ENCODE measurements at regions not wholly inside any gene's neighbourhood (a gene's known extent, or its start where the extent isn't known, plus 50 kb on each side); places are given as distances from the start of the nearest gene placed in this dataset.

GRCh38 chr3:64878362-64878761 is 190.6 kb upstream of the ADAMTS9 start:
- Mint-ChIP-seq H3K9me3 (ENCODE audit: unreplicated experiment) (no peaks in the 10 kb centered on the region), H3K4me3 (ENCODE audit: unreplicated experiment) (no peak overlapping the region), H3K36me3 (ENCODE audit: low read depth, unreplicated experiment) (peaks cover 5% of the 10 kb centered on the region), H3K27me3 (ENCODE audit: unreplicated experiment) (peaks cover 1% of the 10 kb centered on the region), H3K4me1 (ENCODE audit: unreplicated experiment) (peaks cover 4% of the 10 kb centered on the region), H3K27ac (ENCODE audit: unreplicated experiment) (no peak overlapping the region)
- TF ChIP-seq, protein P1, sequence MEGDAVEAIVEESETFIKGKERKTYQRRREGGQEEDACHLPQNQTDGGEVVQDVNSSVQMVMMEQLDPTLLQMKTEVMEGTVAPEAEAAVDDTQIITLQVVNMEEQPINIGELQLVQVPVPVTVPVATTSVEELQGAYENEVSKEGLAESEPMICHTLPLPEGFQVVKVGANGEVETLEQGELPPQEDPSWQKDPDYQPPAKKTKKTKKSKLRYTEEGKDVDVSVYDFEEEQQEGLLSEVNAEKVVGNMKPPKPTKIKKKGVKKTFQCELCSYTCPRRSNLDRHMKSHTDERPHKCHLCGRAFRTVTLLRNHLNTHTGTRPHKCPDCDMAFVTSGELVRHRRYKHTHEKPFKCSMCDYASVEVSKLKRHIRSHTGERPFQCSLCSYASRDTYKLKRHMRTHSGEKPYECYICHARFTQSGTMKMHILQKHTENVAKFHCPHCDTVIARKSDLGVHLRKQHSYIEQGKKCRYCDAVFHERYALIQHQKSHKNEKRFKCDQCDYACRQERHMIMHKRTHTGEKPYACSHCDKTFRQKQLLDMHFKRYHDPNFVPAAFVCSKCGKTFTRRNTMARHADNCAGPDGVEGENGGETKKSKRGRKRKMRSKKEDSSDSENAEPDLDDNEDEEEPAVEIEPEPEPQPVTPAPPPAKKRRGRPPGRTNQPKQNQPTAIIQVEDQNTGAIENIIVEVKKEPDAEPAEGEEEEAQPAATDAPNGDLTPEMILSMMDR (IDR thresholded peaks at IDR 0.05; ENCODE audit: unreplicated experiment): no peak
- no peak for DNase-seq (ENCODE audit: low spot score)

GRCh38 chr3:64873400-64873799 is 185.6 kb upstream of the ADAMTS9 start:
- Mint-ChIP-seq H3K27ac (ENCODE audit: unreplicated experiment) (no peak overlapping the region), H3K27me3 (ENCODE audit: unreplicated experiment) (no peaks in the 10 kb centered on the region), H3K4me1 (ENCODE audit: unreplicated experiment) (peaks cover 5% of the 10 kb centered on the region), H3K4me3 (ENCODE audit: unreplicated experiment) (no peak overlapping the region), H3K9me3 (ENCODE audit: unreplicated experiment) (no peaks in the 10 kb centered on the region), H3K36me3 (ENCODE audit: low read depth, unreplicated experiment) (peaks cover 4% of the 10 kb centered on the region)
- DNase-seq (ENCODE audit: low spot score): no peak
- TF ChIP-seq, protein P1 (IDR thresholded peaks at IDR 0.05; ENCODE audit: unreplicated experiment): no peak

- Mint-ChIP-seq H3K27ac (ENCODE audit: unreplicated experiment) (no peak overlapping the region), H3K27me3 (ENCODE audit: unreplicated experiment) (no peaks in the 10 kb centered on the region), H3K4me3 (ENCODE audit: unreplicated experiment) (no peak overlapping the region), H3K36me3 (ENCODE audit: low read depth, unreplicated experiment) (peaks cover 4% of the 10 kb centered on the region), H3K4me1 (ENCODE audit: unreplicated experiment) (peaks cover 10% of the 10 kb centered on the region), H3K9me3 (ENCODE audit: unreplicated experiment) (no peaks in the 10 kb centered on the region)
- TF ChIP-seq, protein P1 (IDR thresholded peaks at IDR 0.05; ENCODE audit: unreplicated experiment): no peak
- no peak for DNase-seq (ENCODE audit: low spot score)
Observed at GRCh38 chr3:64872345-64872744, 184.5 kb upstream of the ADAMTS9 start.

DNA sequence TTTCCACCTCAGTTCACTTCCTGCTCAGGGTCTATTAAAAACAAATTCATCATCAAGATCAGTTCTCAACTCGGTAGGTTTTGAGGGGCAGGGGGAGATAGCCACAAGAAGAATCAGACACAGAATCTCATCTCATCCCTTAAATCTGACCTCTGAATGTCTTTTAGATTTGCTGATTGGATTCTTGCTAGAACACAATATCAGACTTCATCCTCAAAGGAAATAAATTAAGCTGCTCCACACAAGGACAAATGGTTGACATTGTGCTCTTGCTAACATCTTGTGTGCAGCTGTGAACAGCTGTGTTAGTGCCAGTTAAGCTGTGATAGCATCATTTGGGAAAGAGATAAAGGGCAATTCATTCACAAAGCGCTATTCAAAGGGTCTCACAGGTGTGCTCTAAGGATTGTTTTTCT is 184.0 kb upstream of the ADAMTS9 start:
- Mint-ChIP-seq H3K36me3 (ENCODE audit: low read depth, unreplicated experiment) (peaks cover 4% of the 10 kb centered on the region), H3K9me3 (ENCODE audit: unreplicated experiment) (no peaks in the 10 kb centered on the region), H3K27me3 (ENCODE audit: unreplicated experiment) (no peaks in the 10 kb centered on the region), H3K4me3 (ENCODE audit: unreplicated experiment) (no peak overlapping the region), H3K4me1 (ENCODE audit: unreplicated experiment) (peaks cover 10% of the 10 kb centered on the region), H3K27ac (ENCODE audit: unreplicated experiment) (no peak overlapping the region)
- TF ChIP-seq, protein P1 (IDR thresholded peaks at IDR 0.05; ENCODE audit: unreplicated experiment): no peak
- no peak for DNase-seq (ENCODE audit: low spot score)

DNA sequence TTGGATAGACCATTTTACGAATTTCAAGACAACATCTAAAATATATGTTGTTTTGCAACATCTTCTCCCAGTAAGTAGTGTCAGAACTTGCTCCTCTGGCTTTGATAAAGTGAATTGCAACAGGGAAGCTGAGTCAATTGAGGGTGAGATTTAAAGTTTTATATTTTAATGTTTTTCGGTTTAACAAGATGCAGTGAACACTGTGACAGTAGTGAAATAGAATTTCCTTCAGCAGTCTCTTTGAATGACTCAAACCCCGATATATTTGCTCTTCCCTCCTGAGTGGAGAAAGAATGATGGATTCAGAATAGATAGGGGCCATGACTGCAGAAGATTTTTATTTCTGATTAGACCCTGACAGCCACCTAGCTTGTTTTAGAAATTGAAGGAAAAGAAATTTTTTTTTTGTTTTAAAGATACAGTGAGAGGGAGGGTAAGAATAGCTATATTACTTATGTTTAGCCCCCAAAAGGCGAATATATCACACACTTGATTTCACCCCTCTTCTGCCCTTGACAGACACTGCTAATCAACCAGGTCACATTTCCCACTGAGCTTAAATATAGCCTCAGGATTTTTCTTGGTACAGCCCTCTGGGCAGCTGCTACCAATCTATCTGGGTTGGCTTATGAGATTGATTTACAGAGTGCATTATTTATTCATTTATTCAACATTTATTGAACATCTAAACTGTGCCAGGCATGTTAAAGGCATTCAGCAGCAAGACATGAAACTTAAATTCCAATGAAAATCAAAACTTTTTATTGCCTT is 183.3 kb upstream of the ADAMTS9 start:
- DNase-seq (ENCODE audit: low spot score): no peak
- TF ChIP-seq, protein P1 (IDR thresholded peaks at IDR 0.05; ENCODE audit: unreplicated experiment): no peak
- Mint-ChIP-seq H3K4me3 (ENCODE audit: unreplicated experiment) (no peak overlapping the region), H3K36me3 (ENCODE audit: low read depth, unreplicated experiment) (peaks cover 4% of the 10 kb centered on the region), H3K4me1 (ENCODE audit: unreplicated experiment) (peaks cover 12% of the 10 kb centered on the region), H3K9me3 (ENCODE audit: unreplicated experiment) (no peaks in the 10 kb centered on the region), H3K27me3 (ENCODE audit: unreplicated experiment) (no peaks in the 10 kb centered on the region), H3K27ac (ENCODE audit: unreplicated experiment) (no peak overlapping the region)

Data from endothelial cell (in vitro differentiated cells).